Fibroblast of lung (primary cell): ENCODE measurements at regions not wholly inside any gene's neighbourhood (a gene's known extent, or its start where the extent isn't known, plus 50 kb on each side); places are given as distances from the start of the nearest gene placed in this dataset.

Source experiments
- CTCF ChIP-seq, 2 donors: IDR thresholded peaks in 1 of 2; conservative IDR thresholded peaks in 1 of 2; 1 replicate in 1 of 2; 2 replicates in 1 of 2; pipeline ENCODE4 v1.5.1; 2011 to 2012; ENCODE audit warnings: low read length in 2 of 2, control low read depth in 1 of 2, inconsistent platforms in 1 of 2, low read depth in 1 of 2, mild to moderate bottlenecking in 1 of 2
- EZH2 ChIP-seq: IDR thresholded peaks from 2 replicates; pipeline ENCODE4 v1.5.1; 2012; ENCODE audit warnings: low read length, control low read depth, mild to moderate bottlenecking; ENCODE audit errors: missing control alignments

DNA sequence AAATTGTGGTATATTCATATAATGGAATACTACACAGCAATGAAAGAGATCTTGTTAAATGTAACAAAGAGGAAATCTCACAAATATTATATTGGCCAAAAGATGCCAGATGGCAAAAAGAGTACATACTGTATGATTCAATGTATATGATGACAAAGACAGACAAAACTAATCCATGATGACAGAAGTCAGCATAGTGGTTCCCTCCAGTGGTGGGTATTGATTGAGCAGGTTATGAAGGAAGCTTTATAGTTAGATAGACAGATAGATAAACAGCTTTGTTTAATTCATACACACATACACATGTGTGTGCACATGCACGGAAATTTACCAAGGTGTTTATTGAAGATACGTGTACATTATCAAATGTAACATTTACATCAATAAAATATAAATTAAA, 74.4 kb upstream of the SMIM36 start:
- TF ChIP-seq CTCF (conservative IDR thresholded peaks at IDR 0.05 in 1 of 2, IDR thresholded peaks at IDR 0.05 in 1 of 2; ENCODE audit: low read depth in 1 of 2, low read length in 2 of 2) (no peak), EZH2 (no peak)
